ENCODE measurements at regions not wholly inside any gene's neighbourhood (a gene's known extent, or its start where the extent isn't known, plus 50 kb on each side); places are given as distances from the start of the nearest gene placed in this dataset.
"Not testable (repeated sequence)": the region's sequence is repeated elsewhere in the genome, so short reads cannot be mapped to it uniquely, and the experiment has no call there.

DNA sequence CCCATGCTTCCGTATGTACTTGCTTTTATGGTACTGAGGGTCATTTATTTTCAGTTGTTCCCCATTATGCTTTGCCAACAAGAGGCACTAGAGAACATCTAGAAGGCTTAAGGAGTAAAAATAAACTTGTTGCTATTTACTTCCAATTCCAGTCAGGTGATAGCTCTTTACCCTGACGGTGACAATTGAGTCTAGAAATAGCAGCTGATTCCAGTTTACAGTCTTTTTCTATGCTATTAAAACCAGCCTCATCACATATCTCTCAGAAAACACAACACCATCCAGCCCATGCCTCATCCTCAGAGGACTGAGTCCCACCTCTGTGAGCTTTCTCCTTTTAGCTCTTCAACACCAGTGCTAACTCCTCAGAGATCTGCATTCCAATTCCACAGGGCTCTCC, 327.0 kb downstream of the GPD2 start:
- H3K27me3 ChIP-seq (ENCODE audit: insufficient read depth, low read length, poor library complexity, severe bottlenecking) = no peaks in the 10 kb centered on the region
- H3K4me1 ChIP-seq (ENCODE audit: insufficient read depth, low read length) = no peaks in the 10 kb centered on the region
- ChIA-PET CTCF (no interaction called here), POLR2A (no interaction called here)
- no peak overlapping the region for H3K4me3 Mint-ChIP-seq
- no peaks in the 10 kb centered on the region for H3K27me3 Mint-ChIP-seq
- no peak for DNase-seq
- H3K27ac ChIP-seq (ENCODE audit: low read depth, low read length) = no peak overlapping the region
- H3K36me3 Mint-ChIP-seq = no peaks in the 10 kb centered on the region
- no peaks in the 10 kb centered on the region for H3K9me3 ChIP-seq (ENCODE audit: low read length)
- no peak overlapping the region for H3K4me3 ChIP-seq (ENCODE audit: low read length)
- H3K27ac Mint-ChIP-seq = no peak overlapping the region
- H3K4me1 Mint-ChIP-seq = no peaks in the 10 kb centered on the region
- H3K36me3 ChIP-seq (ENCODE audit: insufficient read depth, low read length) = no peaks in the 10 kb centered on the region
- peaks cover 2 to 4% (median 2%) of the 10 kb centered on the region in 5 donors for H3K9me3 Mint-ChIP-seq

DNA sequence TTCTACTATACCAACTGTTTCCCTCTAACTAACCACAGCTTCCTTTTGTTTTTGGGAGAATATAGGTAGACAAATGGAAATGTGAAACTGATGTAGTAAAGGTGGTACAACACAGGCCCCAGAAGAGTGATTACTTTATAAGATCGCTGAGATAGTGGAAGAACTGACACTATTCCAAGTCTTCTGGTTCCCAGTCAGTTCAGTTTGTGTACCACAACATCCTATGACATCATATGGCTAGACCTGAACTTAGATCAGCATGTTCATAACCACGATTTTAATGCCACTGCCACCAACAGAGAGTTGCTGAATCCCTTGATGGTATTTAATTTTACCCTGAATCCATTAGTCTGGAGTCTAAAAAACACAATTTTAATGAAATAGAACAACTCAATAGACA, 328.9 kb downstream of the GPD2 start:
- ChIA-PET POLR2A (no interaction called here), CTCF (no interaction called here)
- Mint-ChIP-seq H3K27me3 (no peaks in the 10 kb centered on the region), H3K27ac (no peak overlapping the region), H3K9me3 (peaks cover 6 to 9% (median 7%) of the 10 kb centered on the region in 5 donors), H3K4me3 (no peak overlapping the region), H3K4me1 (no peaks in the 10 kb centered on the region), H3K36me3 (no peaks in the 10 kb centered on the region)
- H3K4me1 ChIP-seq (ENCODE audit: insufficient read depth, low read length) = no peaks in the 10 kb centered on the region
- H3K4me3 ChIP-seq (ENCODE audit: low read length) = no peak overlapping the region
- no peaks in the 10 kb centered on the region for H3K27me3 ChIP-seq (ENCODE audit: insufficient read depth, low read length, poor library complexity, severe bottlenecking)
- no peaks in the 10 kb centered on the region for H3K9me3 ChIP-seq (ENCODE audit: low read length)
- no peaks in the 10 kb centered on the region for H3K36me3 ChIP-seq (ENCODE audit: insufficient read depth, low read length)
- H3K27ac ChIP-seq (ENCODE audit: low read depth, low read length) = no peak overlapping the region
- DNase-seq = no peak

DNA sequence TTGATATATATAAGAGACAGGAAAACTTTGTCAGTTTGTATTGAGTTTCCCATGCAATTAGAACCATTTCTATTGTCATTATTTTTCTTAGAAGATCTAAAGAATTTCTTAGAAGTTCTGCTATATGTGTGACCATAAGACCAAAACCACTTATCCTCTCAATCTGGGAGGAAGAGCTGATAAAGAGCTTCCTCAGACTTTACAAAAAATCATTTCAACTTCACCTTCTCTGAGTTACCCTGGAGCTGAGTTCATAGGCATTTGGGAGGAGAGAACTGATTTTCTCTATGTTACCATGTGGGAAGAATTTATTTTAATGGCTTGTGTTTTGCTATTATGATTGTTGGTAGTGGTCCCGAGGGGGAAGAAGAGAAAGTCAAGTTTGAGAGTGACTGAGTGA, 329.3 kb downstream of the GPD2 start:
- no peaks in the 10 kb centered on the region for H3K36me3 Mint-ChIP-seq
- Histone ChIP-seq H3K36me3 (ENCODE audit: insufficient read depth, low read length) (no peaks in the 10 kb centered on the region), H3K9me3 (ENCODE audit: low read length) (no peaks in the 10 kb centered on the region), H3K27me3 (ENCODE audit: insufficient read depth, low read length, poor library complexity, severe bottlenecking) (no peaks in the 10 kb centered on the region), H3K4me3 (ENCODE audit: low read length) (no peak overlapping the region), H3K4me1 (ENCODE audit: insufficient read depth, low read length) (no peaks in the 10 kb centered on the region), H3K27ac (ENCODE audit: low read depth, low read length) (no peak overlapping the region)
- no peaks in the 10 kb centered on the region for H3K27me3 Mint-ChIP-seq
- DNase-seq = no peak
- ChIA-PET CTCF (no interaction called here), POLR2A (no interaction called here)
- H3K9me3 Mint-ChIP-seq = peaks cover 6 to 9% (median 7%) of the 10 kb centered on the region in 5 donors
- no peak overlapping the region for H3K4me3 Mint-ChIP-seq
- H3K27ac Mint-ChIP-seq = no peak overlapping the region
- no peaks in the 10 kb centered on the region for H3K4me1 Mint-ChIP-seq

DNA sequence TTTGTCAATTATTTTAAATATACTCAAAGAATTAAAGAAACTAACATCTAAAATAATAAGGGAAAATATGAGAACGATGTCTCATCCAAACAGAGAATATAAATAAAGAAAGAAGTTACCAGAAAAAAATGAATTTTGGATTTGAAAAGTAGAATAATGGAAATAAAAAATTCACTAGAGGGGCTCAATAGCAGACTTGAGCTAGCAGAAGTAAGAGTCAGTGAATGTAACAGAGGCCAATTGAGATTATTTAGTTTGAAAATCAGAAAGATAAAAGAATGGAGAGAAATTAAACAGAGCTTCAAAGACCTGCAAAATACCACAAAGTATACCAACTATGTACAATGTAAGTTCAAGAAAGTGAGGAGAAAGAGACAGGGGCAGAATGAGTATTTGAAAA, 333.6 kb downstream of the GPD2 start:
- ChIA-PET POLR2A (no interaction called here), CTCF (no interaction called here)
- Histone ChIP-seq H3K36me3 (ENCODE audit: insufficient read depth, low read length) (no peaks in the 10 kb centered on the region), H3K27ac (ENCODE audit: low read depth, low read length) (no peak overlapping the region), H3K9me3 (ENCODE audit: low read length) (no peaks in the 10 kb centered on the region), H3K4me1 (ENCODE audit: insufficient read depth, low read length) (no peaks in the 10 kb centered on the region), H3K27me3 (ENCODE audit: insufficient read depth, low read length, poor library complexity, severe bottlenecking) (no peaks in the 10 kb centered on the region), H3K4me3 (ENCODE audit: low read length) (no peak overlapping the region)
- Mint-ChIP-seq H3K27me3 (no peaks in the 10 kb centered on the region), H3K4me1 (no peaks in the 10 kb centered on the region), H3K27ac (no peak overlapping the region), H3K36me3 (no peaks in the 10 kb centered on the region), H3K4me3 (no peak overlapping the region), H3K9me3 (peaks cover 5 to 9% (median 7%) of the 10 kb centered on the region in 5 donors)
- no peak for DNase-seq

DNA sequence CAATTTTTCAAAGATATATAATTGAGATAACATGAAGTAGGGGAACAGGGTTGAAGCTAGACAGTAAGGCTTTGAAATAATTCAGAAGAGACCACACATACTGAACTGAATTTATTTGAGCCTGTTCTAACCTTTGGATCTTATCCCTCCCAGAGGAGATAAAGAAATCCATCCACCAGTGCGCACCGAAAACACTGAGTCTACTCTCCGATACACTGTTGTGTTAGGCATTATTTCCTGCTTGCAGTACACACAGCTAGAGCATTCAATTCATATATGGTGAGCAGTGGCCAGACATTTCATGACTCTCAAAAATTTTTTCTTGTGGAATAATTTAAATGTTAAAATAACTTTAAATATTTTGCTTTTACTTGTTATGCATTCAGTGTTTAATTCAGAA, 342.7 kb downstream of the GPD2 start:
- Mint-ChIP-seq H3K9me3 (peaks cover 0 to 3% (median 0%) of the 10 kb centered on the region in 5 donors), H3K27ac (no peak overlapping the region), H3K27me3 (no peaks in the 10 kb centered on the region), H3K4me1 (no peaks in the 10 kb centered on the region), H3K36me3 (no peaks in the 10 kb centered on the region), H3K4me3 (no peak overlapping the region)
- Histone ChIP-seq H3K4me3 (ENCODE audit: low read length) (no peak overlapping the region), H3K9me3 (ENCODE audit: low read length) (no peaks in the 10 kb centered on the region), H3K4me1 (ENCODE audit: insufficient read depth, low read length) (no peaks in the 10 kb centered on the region), H3K27me3 (ENCODE audit: insufficient read depth, low read length, poor library complexity, severe bottlenecking) (no peaks in the 10 kb centered on the region), H3K36me3 (ENCODE audit: insufficient read depth, low read length) (no peaks in the 10 kb centered on the region), H3K27ac (ENCODE audit: low read depth, low read length) (no peak overlapping the region)
- DNase-seq = no peak
- POLR2A ChIA-PET = no interaction called here
- CTCF ChIA-PET = no interaction called here

DNA sequence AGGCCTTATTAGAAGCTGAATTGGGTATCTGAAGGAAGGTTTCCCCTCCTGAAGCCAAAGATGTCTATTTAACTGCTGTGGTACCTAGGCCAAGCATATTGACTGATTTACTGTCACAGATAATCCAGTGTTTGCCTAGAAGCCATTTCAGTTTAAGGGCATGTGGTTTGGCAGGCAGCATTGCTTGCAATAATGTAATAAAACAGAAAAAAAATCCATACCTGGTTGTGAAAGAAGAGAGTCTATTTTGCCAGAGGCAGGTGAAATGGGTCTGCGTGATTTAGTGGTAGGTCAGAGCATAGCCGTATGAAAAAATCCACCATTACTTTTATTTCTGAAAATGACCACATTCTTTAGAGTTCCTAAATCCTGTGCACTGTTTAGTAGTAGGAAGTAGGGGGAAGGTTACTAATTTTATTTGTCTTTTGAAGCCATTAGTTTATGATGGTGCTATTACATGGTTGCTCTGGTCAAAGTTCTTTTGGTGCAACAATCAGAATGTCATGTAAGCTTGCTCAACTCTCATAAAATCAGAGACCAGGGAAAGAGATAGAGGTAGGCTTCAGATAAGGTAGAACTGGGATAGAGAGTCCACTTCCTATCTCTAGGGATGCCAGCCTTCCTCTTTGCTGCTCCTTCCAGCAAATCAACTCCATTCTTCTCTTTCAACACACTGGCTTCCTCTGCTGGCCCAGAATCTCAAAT, 343.4 kb downstream of the GPD2 start:
- no peaks in the 10 kb centered on the region for H3K36me3 Mint-ChIP-seq
- Histone ChIP-seq H3K9me3 (ENCODE audit: low read length) (no peaks in the 10 kb centered on the region), H3K27ac (ENCODE audit: low read depth, low read length) (no peak overlapping the region), H3K36me3 (ENCODE audit: insufficient read depth, low read length) (no peaks in the 10 kb centered on the region), H3K27me3 (ENCODE audit: insufficient read depth, low read length, poor library complexity, severe bottlenecking) (no peaks in the 10 kb centered on the region), H3K4me1 (ENCODE audit: insufficient read depth, low read length) (no peaks in the 10 kb centered on the region), H3K4me3 (ENCODE audit: low read length) (no peak overlapping the region)
- H3K9me3 Mint-ChIP-seq = peaks cover 0 to 3% (median 0%) of the 10 kb centered on the region in 5 donors
- H3K4me1 Mint-ChIP-seq = no peaks in the 10 kb centered on the region
- H3K27ac Mint-ChIP-seq = no peak overlapping the region
- H3K4me3 Mint-ChIP-seq = no peak overlapping the region
- POLR2A ChIA-PET = no interaction called here
- no peak for DNase-seq
- CTCF ChIA-PET = no interaction called here
- H3K27me3 Mint-ChIP-seq = no peaks in the 10 kb centered on the region

DNA sequence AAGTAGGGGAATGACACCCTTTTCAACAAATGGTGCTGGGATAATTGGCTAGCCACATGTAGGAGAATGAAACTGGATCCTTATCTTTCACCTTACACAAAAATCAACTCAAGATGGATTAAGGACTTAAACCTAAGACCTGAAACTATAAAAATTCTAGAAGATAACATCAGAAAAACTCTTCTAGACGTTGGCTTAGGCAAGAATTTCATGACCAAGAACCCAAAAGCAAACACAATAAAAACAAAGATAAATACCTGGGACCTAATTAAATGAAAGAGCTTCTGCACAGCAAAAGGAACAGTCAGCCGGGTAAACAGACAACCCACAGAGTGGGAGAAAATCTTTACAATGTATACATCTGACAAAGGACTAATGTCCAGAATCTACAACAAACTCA, 345.5 kb downstream of the GPD2 start:
- H3K4me1 Mint-ChIP-seq; H3K27ac ChIP-seq (ENCODE audit: low read depth, low read length); H3K27me3 ChIP-seq (ENCODE audit: insufficient read depth, low read length, poor library complexity, severe bottlenecking); DNase-seq; H3K36me3 ChIP-seq (ENCODE audit: insufficient read depth, low read length); H3K36me3 Mint-ChIP-seq; CTCF ChIA-PET; H3K9me3 ChIP-seq (ENCODE audit: low read length); H3K4me3 Mint-ChIP-seq; H3K27me3 Mint-ChIP-seq; H3K9me3 Mint-ChIP-seq; H3K4me1 ChIP-seq (ENCODE audit: insufficient read depth, low read length); POLR2A ChIA-PET; H3K4me3 ChIP-seq (ENCODE audit: low read length): not testable (repeated sequence)
- peak overlapping the region in 1 of 8 donors; percentile 30 for H3K27ac Mint-ChIP-seq

DNA sequence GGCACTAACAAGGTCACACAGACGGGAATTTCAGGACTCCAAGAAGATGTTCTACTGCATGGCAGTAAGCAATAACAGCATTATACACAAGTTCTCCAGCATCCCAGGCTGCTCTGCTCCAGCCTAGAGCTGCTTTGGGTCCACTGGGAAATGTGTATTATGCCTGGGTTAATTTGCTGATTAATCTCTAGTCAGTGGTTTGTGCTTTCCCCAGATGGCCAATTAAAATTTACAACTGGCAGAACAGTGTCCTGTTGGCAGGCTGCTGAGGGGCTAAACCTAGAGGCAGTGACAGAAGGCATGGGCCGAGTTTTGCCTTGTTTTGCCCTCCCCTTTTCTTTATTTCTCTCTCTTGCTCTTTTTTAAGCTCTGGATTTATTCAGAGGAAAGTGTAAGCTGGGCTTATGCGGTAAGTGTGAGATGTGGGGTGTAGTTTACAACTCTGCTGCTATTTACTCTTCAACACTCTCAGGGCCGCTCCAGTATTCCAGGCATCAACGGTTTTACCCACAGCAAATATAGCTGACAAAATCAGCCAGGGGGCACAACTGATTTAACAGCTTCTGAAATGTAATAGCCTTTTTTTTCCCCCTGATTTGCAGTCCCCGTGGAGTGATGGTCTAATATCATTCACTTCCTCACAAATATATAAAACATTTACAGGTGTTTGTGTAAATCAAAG, 348.0 kb downstream of the GPD2 start:
- Histone ChIP-seq H3K36me3 (ENCODE audit: insufficient read depth, low read length) (no peaks in the 10 kb centered on the region), H3K9me3 (ENCODE audit: low read length) (no peaks in the 10 kb centered on the region), H3K4me1 (ENCODE audit: insufficient read depth, low read length) (no peaks in the 10 kb centered on the region), H3K27me3 (ENCODE audit: insufficient read depth, low read length, poor library complexity, severe bottlenecking) (no peaks in the 10 kb centered on the region), H3K27ac (ENCODE audit: low read depth, low read length) (no peak overlapping the region), H3K4me3 (ENCODE audit: low read length) (no peak overlapping the region)
- CTCF ChIA-PET = no interaction called here
- Mint-ChIP-seq H3K4me3 (no peak overlapping the region), H3K36me3 (no peaks in the 10 kb centered on the region), H3K27ac (no peak overlapping the region), H3K9me3 (peaks cover 0 to 3% (median 0%) of the 10 kb centered on the region in 5 donors), H3K4me1 (no peaks in the 10 kb centered on the region), H3K27me3 (no peaks in the 10 kb centered on the region)
- POLR2A ChIA-PET = no interaction called here
- DNase-seq = no peak
